ENCODE measurements at regions not wholly inside any gene's neighbourhood (a gene's known extent, or its start where the extent isn't known, plus 50 kb on each side); places are given as distances from the start of the nearest gene placed in this dataset.

- intact Hi-C loops (cut with DNase I): no loop called here
- H3K4me3 ChIP-seq: no peak overlapping the region
- no peak overlapping the region for H3K27ac ChIP-seq
- no peaks in the 10 kb centered on the region for H3K36me3 ChIP-seq (replicated peaks in 1 of 2)
- H3K27me3 ChIP-seq: no peaks in the 10 kb centered on the region
- no peaks in the 10 kb centered on the region for H3K4me1 ChIP-seq (replicated peaks in 1 of 2)
- TF ChIP-seq POLR2A (IDR thresholded peaks at IDR 0.05): no peak
- no peak for TF ChIP-seq CTCF (IDR thresholded peaks at IDR 0.05)
- WGBS, 4 donors: 25 to 38% (median 34%) methylated on average over 1 of the region's 1 CpG
- H3K9me3 ChIP-seq (replicated peaks in 1 of 3): no peaks in the 10 kb centered on the region
- no peak for DNase-seq
Measured at GRCh38 chr4:11895766-11896165, 467.1 kb upstream of the HS3ST1 start.

GRCh38 chr4:11894977-11895376 is 466.3 kb upstream of the HS3ST1 start:
- Histone ChIP-seq H3K27ac (no peak overlapping the region), H3K36me3 (replicated peaks in 1 of 2) (no peaks in the 10 kb centered on the region), H3K4me1 (replicated peaks in 1 of 2) (no peaks in the 10 kb centered on the region), H3K9me3 (replicated peaks in 1 of 3) (no peaks in the 10 kb centered on the region), H3K27me3 (no peaks in the 10 kb centered on the region), H3K4me3 (no peak overlapping the region)
- no peak for DNase-seq
- intact Hi-C loops (cut with DNase I): no loop called here
- TF ChIP-seq POLR2A (IDR thresholded peaks at IDR 0.05): no peak
- no peak for TF ChIP-seq CTCF (IDR thresholded peaks at IDR 0.05)
- 36 to 69% (median 64%) methylated on average over 2 of the region's 2 CpGs for WGBS, 4 donors

GRCh38 chr4:11894221-11894620 is 465.5 kb upstream of the HS3ST1 start:
- no peaks in the 10 kb centered on the region for H3K9me3 ChIP-seq (replicated peaks in 1 of 3)
- TF ChIP-seq POLR2A (IDR thresholded peaks at IDR 0.05) (no peak), CTCF (IDR thresholded peaks at IDR 0.05) (no peak)
- H3K27ac ChIP-seq: no peak overlapping the region
- no peak for DNase-seq
- intact Hi-C loops (cut with DNase I): no loop called here
- H3K36me3 ChIP-seq (replicated peaks in 1 of 2): no peaks in the 10 kb centered on the region
- H3K4me3 ChIP-seq: no peak overlapping the region
- H3K27me3 ChIP-seq: no peaks in the 10 kb centered on the region
- WGBS, 4 donors: 75 to 87% (median 81%) methylated on average over 3 of the region's 3 CpGs
- no peaks in the 10 kb centered on the region for H3K4me1 ChIP-seq (replicated peaks in 1 of 2)

GRCh38 chr4:11889099-11889498 is 460.4 kb upstream of the HS3ST1 start:
- 88 to 94% (median 91%) methylated on average over 2 of the region's 2 CpGs for WGBS, 4 donors
- no peak for TF ChIP-seq POLR2A (IDR thresholded peaks at IDR 0.05)
- no peak for TF ChIP-seq CTCF (IDR thresholded peaks at IDR 0.05)
- Histone ChIP-seq H3K27me3 (no peaks in the 10 kb centered on the region), H3K27ac (no peak overlapping the region), H3K4me1 (replicated peaks in 1 of 2) (no peaks in the 10 kb centered on the region), H3K9me3 (replicated peaks in 1 of 3) (no peaks in the 10 kb centered on the region), H3K4me3 (no peak overlapping the region), H3K36me3 (replicated peaks in 1 of 2) (no peaks in the 10 kb centered on the region)
- no peak for DNase-seq
- intact Hi-C loops (cut with DNase I): no loop called here
